NOMO-1 treated with dmso at 0.1 percent for 144 hours (cell line): ENCODE measurements at regions not wholly inside any gene's neighbourhood (a gene's known extent, or its start where the extent isn't known, plus 50 kb on each side); places are given as distances from the start of the nearest gene placed in this dataset.

Source experiments
- DNase-seq: peaks from one replicate; lab custom pipeline; 2025; ENCODE audit not compliant: unreplicated experiment; lab: John Stamatoyannopoulos, UW

- DNase-seq, result no peak
Observed at GRCh38 chr16:51445250-51445649, 294.2 kb upstream of the SALL1 start.

- DNase-seq, result no peak
Observed at GRCh38 chr16:51443934-51444333, 292.9 kb upstream of the SALL1 start.

DNA sequence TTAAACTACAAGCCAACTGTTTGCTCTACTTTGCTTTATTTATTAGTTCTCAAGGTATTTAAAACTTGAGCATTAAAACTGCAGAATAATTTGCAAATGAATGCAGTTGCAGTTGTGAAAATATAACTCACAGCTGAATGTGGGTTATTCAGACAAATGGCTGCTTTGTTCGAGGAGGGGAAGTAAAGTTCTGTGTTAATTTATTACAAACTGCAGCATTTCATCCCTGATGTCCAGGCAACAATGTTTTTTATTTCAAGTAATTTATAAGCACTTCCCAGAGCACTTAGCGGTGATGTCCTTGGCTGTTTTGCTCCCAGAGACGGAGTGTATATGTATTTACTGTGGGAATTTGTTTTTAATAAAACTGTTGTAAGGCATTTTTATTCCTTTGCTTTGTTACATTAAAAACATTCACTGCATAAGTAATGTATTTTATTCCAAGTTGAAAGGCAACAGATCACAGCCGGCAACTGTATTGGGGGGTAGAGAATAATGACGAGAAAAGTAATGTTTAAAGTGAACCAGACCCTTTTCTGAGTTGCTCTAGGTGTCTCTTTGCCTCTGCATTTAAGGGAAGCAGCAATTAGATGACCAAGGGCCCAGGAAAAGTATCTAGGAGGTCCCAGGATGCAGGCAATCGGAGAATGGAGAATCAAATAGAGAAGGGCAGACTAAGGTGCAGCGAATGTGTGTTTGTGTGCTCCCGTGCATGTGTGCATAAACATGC lies 291.2 kb upstream of the SALL1 start:
- no peak for DNase-seq

DNA sequence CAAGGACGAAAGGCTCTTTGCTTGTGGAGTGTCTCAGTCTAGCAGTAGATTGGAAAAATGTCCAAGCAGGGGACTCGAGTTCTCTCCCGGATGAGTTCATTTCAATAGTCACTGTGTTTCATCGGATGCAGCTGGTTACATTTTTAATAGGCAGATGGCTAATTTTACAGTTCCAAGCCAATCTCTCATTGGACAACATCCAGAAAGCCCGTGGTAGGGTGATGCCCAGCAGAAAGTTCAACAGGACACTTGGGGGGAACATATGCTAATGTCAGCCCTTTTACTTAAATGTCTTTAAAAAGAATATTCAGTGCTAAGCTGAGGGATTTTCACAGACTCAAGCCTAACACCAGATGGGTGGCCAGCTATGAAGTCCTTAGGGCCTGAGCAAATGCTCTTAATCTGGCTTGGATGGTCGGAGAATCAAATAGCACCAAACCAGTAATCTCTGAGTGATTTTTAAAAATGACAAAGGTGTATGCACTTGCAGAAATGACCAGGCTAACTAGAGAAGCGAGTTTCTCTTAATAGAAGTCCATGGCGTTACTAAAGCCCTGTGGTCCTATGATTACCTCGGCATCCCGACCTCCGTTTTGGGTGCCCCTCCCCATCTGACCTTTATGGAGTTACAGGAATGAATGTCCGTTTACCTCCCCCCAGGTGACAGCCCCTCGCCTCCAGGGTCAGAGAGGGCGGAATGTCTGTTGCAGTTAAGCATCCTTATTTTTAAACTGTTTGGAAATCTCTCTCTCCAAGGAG lies 289.2 kb upstream of the SALL1 start:
- DNase-seq, result no peak

DNA sequence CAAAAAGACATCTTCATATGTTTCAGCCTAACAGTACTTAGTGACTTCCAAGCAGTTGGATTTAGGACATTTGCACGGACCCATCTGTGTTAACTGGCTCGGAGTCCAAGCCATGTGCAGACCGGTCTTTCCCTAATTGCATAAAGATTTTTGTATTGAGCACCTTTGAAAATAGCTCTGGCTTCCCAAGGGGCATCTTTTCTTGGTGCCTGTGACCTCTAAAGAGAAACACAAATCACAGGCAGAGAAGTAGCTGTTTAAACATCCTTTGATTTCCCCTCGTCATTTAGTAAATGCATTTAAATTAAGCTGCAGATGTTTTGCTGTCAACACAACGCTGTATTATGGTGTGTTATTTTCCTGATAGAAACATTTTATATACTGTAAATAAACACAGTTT lies 288.2 kb upstream of the SALL1 start:
- no peak for DNase-seq

GRCh38 chr16:51436742-51437141 lies 285.7 kb upstream of the SALL1 start:
- no peak for DNase-seq

- no peak for DNase-seq
Observed at GRCh38 chr16:51434567-51435198, 283.6 kb upstream of the SALL1 start.

GRCh38 chr16:51433599-51433998 lies 282.5 kb upstream of the SALL1 start:
- DNase-seq, result no peak

DNA sequence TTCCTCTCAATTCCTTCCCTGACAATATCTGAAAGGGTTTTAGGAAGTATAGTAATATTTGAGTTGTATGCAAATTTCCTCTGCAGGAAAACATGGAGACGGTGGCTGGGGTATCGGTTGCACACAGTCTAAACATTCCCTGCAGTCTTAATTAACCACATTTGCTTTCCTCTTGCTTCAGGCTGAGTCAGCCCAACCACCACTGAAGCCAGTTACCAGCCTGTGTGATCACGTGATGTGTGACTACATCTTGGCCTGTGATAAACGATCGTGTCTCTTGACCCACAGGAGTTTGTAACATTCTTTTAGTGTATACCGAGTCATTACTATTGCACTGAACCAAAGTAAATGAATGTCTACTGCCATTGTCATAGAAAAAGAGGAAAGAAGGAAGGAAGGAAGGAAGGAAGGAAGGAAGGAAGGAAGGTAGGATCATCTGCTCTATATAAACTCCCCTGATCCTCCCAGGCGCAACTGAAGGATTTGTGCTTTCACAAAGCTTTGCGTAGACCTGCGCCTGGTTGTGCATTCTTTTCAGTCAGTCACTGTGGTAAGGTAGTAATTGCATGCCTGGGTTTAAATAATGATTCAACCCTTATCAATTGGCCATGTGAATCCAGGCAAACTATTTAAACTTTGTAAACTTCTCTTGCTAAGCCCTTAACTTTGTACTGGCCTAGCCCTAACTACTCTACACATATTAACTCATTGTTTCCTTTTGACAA lies 280.6 kb upstream of the SALL1 start:
- no peak for DNase-seq

- no peak for DNase-seq
Observed at GRCh38 chr16:51430716-51431369, 279.8 kb upstream of the SALL1 start.

GRCh38 chr16:51429041-51429440 lies 278.0 kb upstream of the SALL1 start:
- no peak for DNase-seq

DNA sequence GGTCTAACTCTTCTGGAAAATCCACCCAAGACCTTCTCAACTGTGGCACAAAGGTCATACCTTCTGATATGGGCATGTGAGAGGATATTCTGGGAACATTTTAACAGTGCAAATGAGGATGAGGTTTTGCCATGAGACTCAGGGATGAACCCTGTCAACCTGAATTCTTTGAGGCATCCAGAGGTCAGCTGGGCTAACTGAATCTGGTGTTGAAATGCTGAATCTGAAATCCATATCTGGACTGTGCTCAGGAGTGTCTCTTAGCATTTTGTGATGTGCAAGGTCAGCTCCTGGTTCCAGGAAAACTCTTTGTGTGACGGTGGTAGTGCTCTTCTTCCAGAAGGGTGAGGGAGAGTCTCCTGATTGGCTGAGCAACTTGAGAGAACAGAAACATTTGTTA lies 276.0 kb upstream of the SALL1 start:
- no peak for DNase-seq

GRCh38 chr16:51426276-51426675 lies 275.2 kb upstream of the SALL1 start:
- DNase-seq, result no peak

GRCh38 chr16:51420247-51420646 lies 269.2 kb upstream of the SALL1 start:
- no peak for DNase-seq

GRCh38 chr16:51419768-51420167 lies 268.7 kb upstream of the SALL1 start:
- DNase-seq, result no peak

DNA sequence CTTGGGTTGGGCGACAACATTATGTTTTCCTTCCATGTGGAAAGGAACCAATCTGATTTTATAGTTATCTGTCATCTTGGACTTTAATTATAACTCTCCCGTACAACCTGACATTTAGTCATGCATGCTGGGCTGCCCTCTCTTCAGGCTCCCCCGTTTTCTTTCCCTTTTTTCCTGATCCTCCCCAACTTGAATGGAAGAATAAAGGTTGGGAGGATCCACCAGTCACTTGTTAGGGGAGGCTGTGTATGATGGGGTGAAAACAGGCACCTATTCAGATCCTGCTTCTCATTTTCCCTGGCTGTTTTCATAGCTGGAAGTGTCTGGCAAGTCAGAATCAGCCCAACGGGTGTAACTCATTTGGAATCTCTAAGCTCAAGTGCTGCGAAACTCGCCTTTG lies 267.2 kb upstream of the SALL1 start:
- DNase-seq, result no peak

DNA sequence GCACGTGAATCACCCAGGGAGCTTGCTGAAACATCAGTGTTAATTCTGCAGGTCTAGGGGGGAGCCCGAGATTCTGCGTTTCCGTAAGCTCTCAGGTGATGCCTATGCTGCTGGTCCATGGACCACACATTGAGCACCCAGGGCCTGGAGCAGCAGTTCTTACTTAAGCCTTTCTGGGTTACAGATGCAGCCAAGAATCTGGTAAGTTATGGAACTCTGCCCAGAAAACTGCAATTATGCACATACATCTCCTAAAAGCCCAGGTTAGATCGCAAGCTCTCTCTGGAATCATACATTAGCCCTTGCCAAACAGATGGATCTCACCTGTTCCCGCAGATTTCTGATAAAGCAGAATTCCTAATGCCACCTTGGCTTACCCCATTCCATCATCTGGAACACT lies 265.9 kb upstream of the SALL1 start:
- no peak for DNase-seq

DNA sequence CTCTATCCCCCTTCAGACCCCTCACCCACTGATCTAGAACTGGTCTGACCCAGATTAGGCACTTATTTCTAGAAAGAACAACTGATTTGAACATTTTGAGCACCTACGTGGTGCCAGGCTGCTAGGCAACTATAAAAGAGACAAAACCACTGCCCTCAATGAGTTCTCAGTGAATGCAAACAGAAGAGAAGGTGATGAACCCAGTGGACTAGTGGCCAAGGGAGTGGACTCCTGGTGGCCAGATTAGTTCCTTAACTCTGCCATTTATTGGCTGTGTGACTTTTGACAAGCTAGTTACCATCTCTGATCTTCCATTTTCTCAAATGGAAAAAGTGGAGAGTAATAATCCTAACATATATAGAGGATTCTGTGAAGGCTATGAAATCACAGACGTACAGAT lies 259.1 kb upstream of the SALL1 start:
- no peak for DNase-seq

DNA sequence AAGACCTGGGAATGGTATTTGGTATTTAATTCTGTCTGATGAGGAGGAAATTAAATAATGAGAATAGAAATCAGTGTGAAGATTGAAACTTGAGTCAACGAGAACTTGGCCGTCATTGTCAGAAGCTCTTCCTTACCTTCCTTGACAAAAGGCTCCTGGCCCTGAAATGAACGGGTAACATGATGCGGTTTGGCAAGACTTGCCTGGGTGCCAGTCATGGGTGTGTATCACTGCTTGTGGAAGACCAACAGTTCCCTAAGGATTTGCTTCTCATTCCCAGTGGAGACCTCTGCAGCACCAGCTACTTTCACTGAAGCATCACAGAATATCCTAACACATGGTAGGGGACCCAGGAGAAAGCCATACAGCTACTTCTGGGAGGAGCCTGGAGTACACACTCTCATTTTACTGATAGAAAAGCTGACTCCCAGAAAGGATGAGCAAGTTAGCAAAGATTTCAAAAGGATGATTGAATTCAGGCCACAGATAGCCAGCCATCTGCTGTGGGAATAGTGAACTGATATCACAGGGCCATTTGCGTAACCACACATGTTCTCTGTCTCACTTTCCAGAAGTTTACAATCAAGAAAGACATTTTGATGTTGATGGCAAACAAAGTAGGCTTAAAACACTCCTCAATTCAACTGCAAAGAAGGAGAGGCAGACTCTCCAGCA lies 258.1 kb upstream of the SALL1 start:
- no peak for DNase-seq

DNA sequence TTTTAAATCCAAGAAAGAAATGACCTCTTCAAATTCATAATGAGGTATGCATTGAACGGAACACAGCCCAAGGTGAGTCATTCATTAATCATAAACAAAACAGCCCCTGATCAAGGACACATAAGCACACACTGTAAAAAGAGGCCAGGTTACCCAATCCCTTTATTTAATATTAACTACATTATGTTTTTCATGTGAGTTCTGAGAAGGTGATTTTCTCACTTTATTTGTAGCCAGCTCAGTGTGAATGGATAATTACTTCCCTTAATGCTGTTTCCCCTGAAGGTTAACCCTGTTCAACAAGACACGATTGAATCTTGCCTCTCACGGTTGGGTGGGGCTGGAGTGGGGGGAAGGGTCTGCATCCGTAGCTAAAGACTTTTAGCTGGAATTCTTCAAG lies 257.3 kb upstream of the SALL1 start:
- DNase-seq, result no peak

DNA sequence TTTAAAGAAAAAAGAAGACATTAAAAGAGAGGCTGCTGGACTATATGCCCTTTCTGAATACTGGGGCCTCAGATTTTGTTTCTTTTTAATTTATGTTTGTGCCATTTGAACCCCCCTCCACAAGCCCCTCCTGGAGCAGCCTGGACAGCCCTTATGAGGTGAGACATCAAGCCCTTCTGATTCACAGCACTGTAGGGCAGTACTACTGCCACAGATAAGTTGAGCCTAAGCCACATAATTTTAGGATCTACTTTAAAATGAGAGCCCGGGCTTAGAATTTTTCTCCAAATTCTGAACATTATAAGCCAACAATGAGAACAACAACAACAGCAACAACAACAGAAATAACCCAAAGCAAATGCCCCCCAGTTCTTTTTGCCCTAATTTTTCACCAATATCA lies 256.9 kb upstream of the SALL1 start:
- DNase-seq, result no peak
